ENCODE measurements at regions not wholly inside any gene's neighbourhood (a gene's known extent, or its start where the extent isn't known, plus 50 kb on each side); places are given as distances from the start of the nearest gene placed in this dataset.

GRCh38 chr5:16291894-16292293 is 112.3 kb upstream of the MARCHF11 start:
- TF ChIP-seq, protein P1, sequence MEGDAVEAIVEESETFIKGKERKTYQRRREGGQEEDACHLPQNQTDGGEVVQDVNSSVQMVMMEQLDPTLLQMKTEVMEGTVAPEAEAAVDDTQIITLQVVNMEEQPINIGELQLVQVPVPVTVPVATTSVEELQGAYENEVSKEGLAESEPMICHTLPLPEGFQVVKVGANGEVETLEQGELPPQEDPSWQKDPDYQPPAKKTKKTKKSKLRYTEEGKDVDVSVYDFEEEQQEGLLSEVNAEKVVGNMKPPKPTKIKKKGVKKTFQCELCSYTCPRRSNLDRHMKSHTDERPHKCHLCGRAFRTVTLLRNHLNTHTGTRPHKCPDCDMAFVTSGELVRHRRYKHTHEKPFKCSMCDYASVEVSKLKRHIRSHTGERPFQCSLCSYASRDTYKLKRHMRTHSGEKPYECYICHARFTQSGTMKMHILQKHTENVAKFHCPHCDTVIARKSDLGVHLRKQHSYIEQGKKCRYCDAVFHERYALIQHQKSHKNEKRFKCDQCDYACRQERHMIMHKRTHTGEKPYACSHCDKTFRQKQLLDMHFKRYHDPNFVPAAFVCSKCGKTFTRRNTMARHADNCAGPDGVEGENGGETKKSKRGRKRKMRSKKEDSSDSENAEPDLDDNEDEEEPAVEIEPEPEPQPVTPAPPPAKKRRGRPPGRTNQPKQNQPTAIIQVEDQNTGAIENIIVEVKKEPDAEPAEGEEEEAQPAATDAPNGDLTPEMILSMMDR (IDR thresholded peaks at IDR 0.05): no peak
- TF ChIP-seq TP53 (CRISPR knock-in tag; IDR thresholded peaks at IDR 0.05): no peak
- no peak for TF ChIP-seq KDM1A (IDR thresholded peaks at IDR 0.05; ENCODE audit: low read depth)
- TF ChIP-seq CEBPB (IDR thresholded peaks at IDR 0.05): no peak
- TF ChIP-seq MYC (IDR thresholded peaks at IDR 0.05; ENCODE audit: borderline replicate concordance, low read length): no peak
- no peak for TF ChIP-seq HDAC2 (IDR thresholded peaks at IDR 0.05)
